Tibial nerve (tissue), 4 donors: ENCODE measurements at regions not wholly inside any gene's neighbourhood (a gene's known extent, or its start where the extent isn't known, plus 50 kb on each side); places are given as distances from the start of the nearest gene placed in this dataset.

ENCODE experiments used
- EP300 ChIP-seq, 2 donors: sonication (generic); formaldehyde crosslinking; IDR thresholded peaks; one replicate each; pipeline ENCODE4 v1.6.1; 2017; ENCODE audit warnings: antibody characterized with exemption in 2 of 2, mild to moderate bottlenecking in 1 of 2
- POLR2A ChIP-seq, 2 donors: fragments of 450-650 bp; IDR thresholded peaks; one replicate each; pipeline ENCODE4 v1.6.1; 2017; ENCODE audit warnings: antibody characterized with exemption in 2 of 2, mild to moderate bottlenecking in 2 of 2, moderate library complexity in 2 of 2
- TF ChIP-seq, protein P1 (sequence below), 5 experiments: fragments of 200-600 bp in 3 of 5; fragments of 450-650 bp in 2 of 5; sonication (generic) in 3 of 5; IDR thresholded peaks; one replicate each; pipeline ENCODE4 v1.5.1; 2016 to 2019; ENCODE audit warnings: antibody characterized with exemption in 5 of 5, mild to moderate bottlenecking in 3 of 5, moderate library complexity in 2 of 5

DNA sequence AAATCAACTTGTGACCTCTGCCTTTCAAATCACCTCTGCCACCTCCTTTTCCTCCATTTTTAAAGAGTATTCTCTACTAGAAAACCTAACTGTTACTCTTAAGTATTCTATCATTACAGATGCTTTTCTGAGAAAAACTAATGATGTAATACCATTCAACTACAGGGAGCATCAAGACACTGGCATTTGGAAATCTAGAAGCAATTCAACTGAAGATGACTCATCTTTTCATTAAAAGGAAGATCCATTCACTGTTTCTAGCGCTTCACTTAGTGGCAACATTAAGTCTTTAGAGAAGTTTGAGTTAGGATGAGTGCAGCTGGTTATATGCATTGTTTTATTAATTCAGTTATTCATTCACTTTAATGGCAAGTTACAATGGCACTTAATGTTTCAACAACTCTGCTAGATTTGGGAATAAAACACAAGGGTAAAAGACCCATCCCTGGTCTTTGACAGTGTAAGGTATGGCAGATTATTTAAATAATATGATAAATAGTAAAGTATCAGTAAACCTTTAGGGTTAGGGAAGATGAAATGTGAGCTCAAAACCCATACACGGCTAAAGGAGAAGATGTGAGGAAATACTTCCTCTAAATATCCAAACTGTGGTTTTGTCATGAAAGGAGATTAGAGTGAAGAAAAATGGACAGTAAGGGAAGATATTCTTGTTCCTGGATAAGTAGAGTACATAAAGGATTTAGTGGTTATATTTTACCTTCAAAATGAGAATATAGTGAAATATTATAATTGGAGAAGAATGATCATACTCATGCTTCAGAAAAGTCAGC is 61.7 kb downstream of the KCNJ2 start:
- TF ChIP-seq, protein P1, sequence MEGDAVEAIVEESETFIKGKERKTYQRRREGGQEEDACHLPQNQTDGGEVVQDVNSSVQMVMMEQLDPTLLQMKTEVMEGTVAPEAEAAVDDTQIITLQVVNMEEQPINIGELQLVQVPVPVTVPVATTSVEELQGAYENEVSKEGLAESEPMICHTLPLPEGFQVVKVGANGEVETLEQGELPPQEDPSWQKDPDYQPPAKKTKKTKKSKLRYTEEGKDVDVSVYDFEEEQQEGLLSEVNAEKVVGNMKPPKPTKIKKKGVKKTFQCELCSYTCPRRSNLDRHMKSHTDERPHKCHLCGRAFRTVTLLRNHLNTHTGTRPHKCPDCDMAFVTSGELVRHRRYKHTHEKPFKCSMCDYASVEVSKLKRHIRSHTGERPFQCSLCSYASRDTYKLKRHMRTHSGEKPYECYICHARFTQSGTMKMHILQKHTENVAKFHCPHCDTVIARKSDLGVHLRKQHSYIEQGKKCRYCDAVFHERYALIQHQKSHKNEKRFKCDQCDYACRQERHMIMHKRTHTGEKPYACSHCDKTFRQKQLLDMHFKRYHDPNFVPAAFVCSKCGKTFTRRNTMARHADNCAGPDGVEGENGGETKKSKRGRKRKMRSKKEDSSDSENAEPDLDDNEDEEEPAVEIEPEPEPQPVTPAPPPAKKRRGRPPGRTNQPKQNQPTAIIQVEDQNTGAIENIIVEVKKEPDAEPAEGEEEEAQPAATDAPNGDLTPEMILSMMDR (IDR thresholded peaks at IDR 0.05): no peak
- TF ChIP-seq EP300 (IDR thresholded peaks at IDR 0.05) (no peak), POLR2A (IDR thresholded peaks at IDR 0.05) (no peak)
